HepG2 (cell line): ENCODE measurements at regions not wholly inside any gene's neighbourhood (a gene's known extent, or its start where the extent isn't known, plus 50 kb on each side); places are given as distances from the start of the nearest gene placed in this dataset.

Source experiments
- CTCF ChIP-seq: sonication (generic); formaldehyde crosslinking; IDR thresholded peaks from 2 replicates; pipeline ENCODE4 v1.5.0; 2020; ENCODE audit warnings: mild to moderate bottlenecking, missing genetic modification reagents, moderate library complexity
- NR2C2 ChIP-seq: sonication (generic); formaldehyde crosslinking; IDR thresholded peaks from 2 replicates; pipeline ENCODE4 v1.4.0; 2020; ENCODE audit warnings: missing genetic modification reagents, mild to moderate bottlenecking, moderate library complexity, borderline replicate concordance

- TF ChIP-seq CTCF (CRISPR knock-in tag) (no peak), NR2C2 (no peak)
Observed at GRCh38 chrX:55379396-55379795, 72.5 kb upstream of the MAGEH1 start.
